ENCODE measurements at regions not wholly inside any gene's neighbourhood (a gene's known extent, or its start where the extent isn't known, plus 50 kb on each side); places are given as distances from the start of the nearest gene placed in this dataset.

DNA sequence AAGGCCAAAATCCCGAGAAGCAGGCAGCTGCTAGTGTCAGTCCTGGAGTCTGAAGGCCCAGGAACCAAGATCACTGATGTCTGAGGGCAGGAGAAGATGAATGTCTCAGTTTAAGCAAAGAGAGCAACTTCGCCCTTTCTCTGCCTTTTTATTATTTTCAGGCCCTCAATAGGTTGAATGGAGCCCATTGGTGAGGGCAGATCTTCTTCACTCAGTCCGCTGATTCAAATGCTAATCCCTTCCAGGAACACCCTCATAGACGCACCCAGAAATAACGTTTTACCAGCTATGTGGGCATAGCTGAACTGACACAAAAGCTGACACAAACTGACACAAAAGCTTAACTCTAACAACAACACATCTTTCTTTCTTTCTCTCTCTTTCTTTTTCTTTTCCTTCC is 78.0 kb upstream of the KCNJ3 start:
- TF ChIP-seq, protein P1, sequence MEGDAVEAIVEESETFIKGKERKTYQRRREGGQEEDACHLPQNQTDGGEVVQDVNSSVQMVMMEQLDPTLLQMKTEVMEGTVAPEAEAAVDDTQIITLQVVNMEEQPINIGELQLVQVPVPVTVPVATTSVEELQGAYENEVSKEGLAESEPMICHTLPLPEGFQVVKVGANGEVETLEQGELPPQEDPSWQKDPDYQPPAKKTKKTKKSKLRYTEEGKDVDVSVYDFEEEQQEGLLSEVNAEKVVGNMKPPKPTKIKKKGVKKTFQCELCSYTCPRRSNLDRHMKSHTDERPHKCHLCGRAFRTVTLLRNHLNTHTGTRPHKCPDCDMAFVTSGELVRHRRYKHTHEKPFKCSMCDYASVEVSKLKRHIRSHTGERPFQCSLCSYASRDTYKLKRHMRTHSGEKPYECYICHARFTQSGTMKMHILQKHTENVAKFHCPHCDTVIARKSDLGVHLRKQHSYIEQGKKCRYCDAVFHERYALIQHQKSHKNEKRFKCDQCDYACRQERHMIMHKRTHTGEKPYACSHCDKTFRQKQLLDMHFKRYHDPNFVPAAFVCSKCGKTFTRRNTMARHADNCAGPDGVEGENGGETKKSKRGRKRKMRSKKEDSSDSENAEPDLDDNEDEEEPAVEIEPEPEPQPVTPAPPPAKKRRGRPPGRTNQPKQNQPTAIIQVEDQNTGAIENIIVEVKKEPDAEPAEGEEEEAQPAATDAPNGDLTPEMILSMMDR (IDR thresholded peaks at IDR 0.05) = no peak
- no peak for TF ChIP-seq POLR2AphosphoS5 (IDR thresholded peaks at IDR 0.05)
- TF ChIP-seq POLR2A (IDR thresholded peaks at IDR 0.05) = no peak
- no peak for TF ChIP-seq EP300 (IDR thresholded peaks at IDR 0.05)

Measured in gastroesophageal sphincter (tissue), 3 donors.